Stimulated activated memory B cell treated with anti-CD40 and anti-IgM and Interleukin-4, amounts not matched to agents 10 μg/mL and 1 μg/mL and 100 μg/mL, for 72 hours (primary cell): ENCODE measurements at regions not wholly inside any gene's neighbourhood (a gene's known extent, or its start where the extent isn't known, plus 50 kb on each side); places are given as distances from the start of the nearest gene placed in this dataset.
"Not testable (repeated sequence)": the region's sequence is repeated elsewhere in the genome, so short reads cannot be mapped to it uniquely, and the experiment has no call there.

ENCODE experiments used
- ATAC-seq: fragments of 150-1000 bp; cut with Tn5 transposase; 2 replicates; pipeline ENCODE4 v1.10.0; 2021
- H3K27ac Mint-ChIP-seq: one replicate; pipeline ENCODE4 v1.8.0; 2022; ENCODE audit warnings: mild to moderate bottlenecking, mixed read lengths
- H3K27me3 Mint-ChIP-seq: one replicate; pipeline ENCODE4 v1.8.0; 2022; ENCODE audit warnings: mixed read lengths
- H3K36me3 Mint-ChIP-seq: one replicate; pipeline ENCODE4 v1.8.0; 2022; ENCODE audit warnings: mixed read lengths
- H3K4me1 Mint-ChIP-seq: one replicate; pipeline ENCODE4 v1.8.0; 2022; ENCODE audit warnings: mixed read lengths
- H3K4me3 Mint-ChIP-seq: one replicate; pipeline ENCODE4 v1.8.0; 2022; ENCODE audit warnings: mild to moderate bottlenecking, moderate library complexity, mixed read lengths
- H3K9me3 Mint-ChIP-seq: one replicate; pipeline ENCODE4 v1.8.0; 2022; ENCODE audit warnings: mixed read lengths

DNA sequence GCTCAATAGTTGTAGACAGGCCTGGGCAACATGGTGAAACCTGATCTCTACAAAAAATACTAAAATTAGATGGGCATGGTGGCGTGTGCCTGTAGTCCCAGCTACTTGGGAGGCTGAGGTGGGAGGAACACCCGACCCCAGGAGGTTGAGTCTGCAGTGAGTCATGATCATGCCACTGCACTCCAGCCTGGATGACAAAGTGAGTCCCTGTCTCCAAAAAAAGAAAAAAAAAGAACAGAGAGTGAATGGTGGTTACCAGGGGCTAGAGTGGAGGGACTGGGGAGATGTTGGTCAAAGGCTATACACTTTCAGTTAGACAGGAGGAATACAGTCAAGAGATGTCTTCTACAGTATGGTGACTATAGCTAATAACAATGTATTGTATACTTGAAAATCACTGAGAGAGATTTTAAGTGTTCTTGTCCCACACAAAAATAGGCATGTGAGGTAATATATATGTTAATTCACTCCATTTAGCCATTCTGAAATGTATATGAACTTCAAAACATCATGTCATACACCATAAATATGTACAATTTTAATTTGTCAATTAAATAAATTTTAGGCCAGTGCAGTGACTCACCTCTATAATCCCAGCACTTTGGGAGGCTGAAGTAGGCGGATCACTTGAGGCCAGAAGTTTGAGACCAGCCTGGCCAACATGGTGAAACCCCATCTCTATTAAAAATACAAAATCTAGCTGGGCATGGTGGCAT is 148.6 kb downstream of the CRLF3 start:
- not testable (repeated sequence) for H3K4me1 Mint-ChIP-seq, H3K4me3 Mint-ChIP-seq, ATAC-seq, H3K27ac Mint-ChIP-seq, H3K36me3 Mint-ChIP-seq, H3K9me3 Mint-ChIP-seq
- peaks cover 18% of the 10 kb centered on the region for H3K27me3 Mint-ChIP-seq

DNA sequence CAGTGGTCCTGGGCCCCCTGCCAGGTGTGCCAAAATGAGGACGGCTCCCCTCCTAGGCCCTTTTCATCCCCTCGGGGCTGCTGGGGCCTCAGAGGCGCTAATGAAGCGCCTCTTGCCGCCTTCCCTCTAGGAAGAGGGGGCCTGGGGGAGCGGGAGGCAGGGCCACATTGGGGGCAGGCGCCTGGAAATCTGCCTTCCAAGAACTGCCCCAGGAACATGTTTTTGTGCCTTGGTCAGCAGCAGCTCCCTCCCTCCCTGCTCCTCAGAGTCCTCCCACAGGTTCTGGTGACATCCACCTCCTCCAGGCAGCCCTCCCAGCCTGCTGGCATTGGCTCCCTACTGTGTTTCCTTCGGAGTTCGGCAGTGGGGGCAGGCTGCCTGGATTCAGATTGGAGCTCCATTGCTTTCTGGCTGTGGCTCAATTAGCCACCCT is 155.3 kb downstream of the CRLF3 start:
- H3K27me3 Mint-ChIP-seq, H3K4me3 Mint-ChIP-seq, H3K4me1 Mint-ChIP-seq, H3K36me3 Mint-ChIP-seq, H3K9me3 Mint-ChIP-seq, ATAC-seq: not testable (repeated sequence)
- H3K27ac Mint-ChIP-seq, result peak overlapping the region; percentile 32

DNA sequence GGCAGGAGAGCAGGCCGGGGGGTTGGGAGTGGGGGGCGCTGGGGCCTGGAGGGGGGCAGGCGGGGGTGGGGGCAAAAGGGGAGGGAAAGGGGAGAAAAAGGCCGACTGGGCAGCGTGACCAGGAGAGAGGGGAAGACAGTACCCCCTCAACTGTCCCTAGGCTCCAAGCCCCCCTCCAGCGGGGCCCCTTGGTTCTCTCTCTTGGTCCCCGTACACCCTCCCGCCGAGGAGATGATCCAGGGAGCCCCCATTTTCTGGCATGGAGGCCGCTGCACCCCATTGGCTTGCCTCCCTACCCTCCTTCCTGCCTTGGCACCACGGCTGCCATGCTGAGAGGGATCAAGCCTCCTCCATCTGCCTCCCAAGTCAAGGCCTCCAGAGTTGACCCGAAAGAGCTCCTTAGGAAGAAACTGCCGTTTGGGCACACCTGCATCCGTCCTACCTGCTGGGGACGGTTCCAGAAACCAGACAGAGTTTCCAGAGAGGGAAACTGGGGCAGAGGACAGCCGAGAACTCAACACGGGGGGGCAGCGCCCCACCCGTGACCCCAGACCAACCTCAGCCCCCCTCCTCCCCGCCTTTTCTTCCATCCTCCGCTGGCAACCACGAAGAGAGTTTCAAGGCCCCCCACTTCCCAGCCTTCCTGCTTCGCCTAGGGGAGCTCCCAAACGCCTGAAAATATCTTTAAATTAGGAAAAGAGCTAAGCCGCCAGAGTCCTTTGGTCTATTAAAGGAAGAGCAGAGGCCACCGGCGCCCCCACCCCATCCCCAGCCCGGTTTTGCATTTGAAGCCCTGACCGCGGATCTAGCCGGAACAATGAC is 155.9 kb downstream of the CRLF3 start:
- peak overlapping the region; percentile 36 for H3K4me3 Mint-ChIP-seq
- H3K9me3 Mint-ChIP-seq, H3K27me3 Mint-ChIP-seq, H3K36me3 Mint-ChIP-seq, H3K4me1 Mint-ChIP-seq: not testable (repeated sequence)
- H3K27ac Mint-ChIP-seq, result peak overlapping the region; percentile 32
- ATAC-seq, result peak; percentile 49

DNA sequence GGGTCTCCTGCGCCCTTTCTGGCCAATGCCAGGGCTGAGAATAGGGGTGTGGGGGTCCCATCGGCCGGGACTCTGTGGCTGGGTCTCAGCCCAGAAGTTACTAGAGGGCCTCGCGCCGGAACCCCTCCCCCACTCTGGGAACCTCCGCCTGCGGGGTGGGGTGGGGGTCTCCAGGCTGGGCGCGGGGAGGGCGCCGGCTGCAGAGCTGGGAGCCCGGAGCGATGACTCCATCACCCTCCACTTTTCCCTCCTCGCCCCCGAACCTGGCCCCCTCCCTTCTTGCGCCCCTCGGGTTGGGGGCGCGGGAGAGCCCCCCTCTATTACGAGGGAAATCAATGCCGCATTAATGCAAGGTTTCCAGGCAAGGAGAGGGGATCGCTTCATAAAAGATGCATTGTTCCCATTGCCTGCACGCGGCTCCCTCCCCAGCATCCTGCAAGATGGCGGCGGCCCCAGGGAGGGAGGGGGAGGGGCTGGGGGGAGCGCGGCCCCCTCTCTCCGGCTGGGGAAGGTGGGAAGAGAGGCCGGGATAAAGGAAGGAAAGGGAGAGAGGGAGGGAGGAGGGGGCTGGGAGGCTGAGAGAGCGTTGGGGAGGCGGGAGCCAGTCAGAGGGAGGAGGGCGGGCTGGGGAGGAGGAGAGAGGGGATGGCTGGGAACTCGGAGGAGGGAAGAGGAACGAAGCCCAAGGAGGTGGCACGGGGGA is 156.7 kb downstream of the CRLF3 start:
- Mint-ChIP-seq H3K27ac (peak overlapping the region; percentile 30), H3K4me3 (peak overlapping the region; percentile 59)
- H3K36me3 Mint-ChIP-seq, H3K27me3 Mint-ChIP-seq, H3K4me1 Mint-ChIP-seq, H3K9me3 Mint-ChIP-seq: not testable (repeated sequence)
- peak; percentile 55 for ATAC-seq

GRCh38 chr17:30666838-30667656 is 157.4 kb downstream of the CRLF3 start:
- not testable (repeated sequence) for H3K4me1 Mint-ChIP-seq, ATAC-seq, H3K36me3 Mint-ChIP-seq, H3K27me3 Mint-ChIP-seq, H3K9me3 Mint-ChIP-seq
- H3K4me3 Mint-ChIP-seq, result peak overlapping the region; percentile 59
- peak overlapping the region; percentile 30 for H3K27ac Mint-ChIP-seq

DNA sequence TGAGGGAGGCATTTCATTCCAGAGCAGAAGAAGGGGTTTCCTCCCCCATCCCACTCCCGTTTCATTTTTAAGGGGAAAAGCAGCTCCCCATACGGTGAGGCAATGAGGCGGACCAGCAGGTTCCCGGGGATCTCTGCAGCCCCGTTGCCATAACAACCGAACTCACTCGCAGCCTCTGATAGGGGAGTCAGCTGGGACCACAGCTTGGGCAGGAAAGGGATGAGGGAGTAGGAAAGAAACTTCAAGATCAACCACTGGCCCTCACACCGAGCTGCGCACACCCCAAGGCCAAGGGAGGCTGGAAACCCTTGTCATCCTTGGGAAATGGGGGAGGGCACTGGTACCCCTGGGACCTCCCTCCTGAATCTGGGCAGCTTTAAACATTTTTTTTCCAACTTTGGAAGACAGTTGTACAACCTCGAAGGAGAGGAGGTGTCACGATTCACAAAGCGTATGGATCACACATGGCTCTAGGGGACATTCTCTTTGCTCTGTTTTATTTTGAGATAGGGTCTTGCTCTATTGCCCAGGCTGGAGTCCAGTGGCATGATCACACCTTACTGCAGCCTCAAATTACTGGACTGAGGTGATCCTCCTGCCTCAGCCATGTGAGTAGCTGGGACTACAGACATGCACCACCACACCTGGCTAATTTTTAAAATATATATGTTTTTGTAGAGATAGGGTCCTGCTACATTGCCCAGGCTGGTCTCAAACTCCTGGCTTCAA is 160.6 kb downstream of the CRLF3 start:
- not testable (repeated sequence) for H3K4me3 Mint-ChIP-seq, H3K27ac Mint-ChIP-seq, H3K4me1 Mint-ChIP-seq, H3K9me3 Mint-ChIP-seq, H3K36me3 Mint-ChIP-seq, H3K27me3 Mint-ChIP-seq, ATAC-seq

DNA sequence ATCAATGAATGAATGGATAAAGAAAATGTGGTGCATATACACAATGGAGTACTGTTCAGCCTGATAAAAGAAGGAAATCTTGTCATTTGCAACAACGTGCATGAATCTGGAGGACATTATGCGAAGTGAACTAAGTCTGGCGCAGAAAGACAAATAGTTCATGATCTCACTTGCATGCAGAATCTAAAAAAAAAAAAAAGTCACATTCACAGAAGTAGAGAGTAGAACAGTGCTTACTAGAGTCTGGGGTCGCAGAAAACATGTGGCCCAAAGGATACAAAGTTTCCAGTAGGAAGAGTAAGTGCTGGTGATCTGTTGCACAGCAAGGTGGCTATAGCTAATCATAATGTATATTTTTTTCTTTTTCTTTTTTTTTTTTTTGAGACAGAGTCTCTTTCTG is 167.3 kb downstream of the CRLF3 start:
- H3K4me3 Mint-ChIP-seq, H3K4me1 Mint-ChIP-seq, H3K36me3 Mint-ChIP-seq, H3K27ac Mint-ChIP-seq, ATAC-seq, H3K9me3 Mint-ChIP-seq, H3K27me3 Mint-ChIP-seq: not testable (repeated sequence)

- not testable (repeated sequence) for H3K27ac Mint-ChIP-seq, H3K36me3 Mint-ChIP-seq, ATAC-seq, H3K27me3 Mint-ChIP-seq, H3K4me1 Mint-ChIP-seq, H3K9me3 Mint-ChIP-seq, H3K4me3 Mint-ChIP-seq
These were observed 171.5 kb downstream of the CRLF3 start for GRCh38 chr17:30653038-30653437.

DNA sequence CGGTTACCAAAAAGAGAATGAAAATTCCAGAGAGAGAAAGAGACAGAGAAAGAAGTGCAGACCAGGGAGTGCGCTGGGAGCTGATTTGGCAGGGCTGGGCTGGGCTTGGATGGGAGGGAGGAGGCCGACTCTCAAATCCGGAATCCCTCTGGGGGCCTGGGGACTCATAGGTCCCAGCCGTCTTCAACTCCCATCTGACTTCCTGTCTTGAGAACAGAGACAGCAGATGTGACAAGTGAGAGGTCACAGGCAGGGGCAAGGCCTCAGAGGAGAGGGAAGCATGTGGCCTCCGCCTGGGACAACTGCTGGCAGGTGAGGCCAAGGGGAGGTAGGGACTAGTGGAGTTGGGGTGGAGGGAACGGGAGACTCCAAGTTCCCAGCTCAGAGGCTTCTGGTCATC is 172.9 kb downstream of the GOSR1 start:
- not testable (repeated sequence) for H3K27ac Mint-ChIP-seq, H3K4me1 Mint-ChIP-seq, H3K27me3 Mint-ChIP-seq, ATAC-seq, H3K4me3 Mint-ChIP-seq, H3K36me3 Mint-ChIP-seq, H3K9me3 Mint-ChIP-seq

- not testable (repeated sequence) for H3K36me3 Mint-ChIP-seq
These were observed 170.9 kb downstream of the GOSR1 start for GRCh38 chr17:30648015-30648620.

GRCh38 chr17:30645875-30646274 is 168.7 kb downstream of the GOSR1 start:
- H3K27ac Mint-ChIP-seq, H3K36me3 Mint-ChIP-seq, H3K9me3 Mint-ChIP-seq, H3K27me3 Mint-ChIP-seq, H3K4me3 Mint-ChIP-seq, ATAC-seq, H3K4me1 Mint-ChIP-seq: not testable (repeated sequence)

More at GRCh38 chr17:30648015-30648620, 170.9 kb downstream of the GOSR1 start:
- H3K9me3 Mint-ChIP-seq, H3K4me1 Mint-ChIP-seq, ATAC-seq, H3K27ac Mint-ChIP-seq, H3K4me3 Mint-ChIP-seq, H3K27me3 Mint-ChIP-seq: not testable (repeated sequence)

GRCh38 chr17:30644713-30645112 is 167.5 kb downstream of the GOSR1 start:
- H3K9me3 Mint-ChIP-seq, H3K27ac Mint-ChIP-seq, H3K4me3 Mint-ChIP-seq, H3K4me1 Mint-ChIP-seq, H3K27me3 Mint-ChIP-seq, H3K36me3 Mint-ChIP-seq: not testable (repeated sequence)
- ATAC-seq, result peak; percentile 50

GRCh38 chr17:30644287-30644686 is 167.1 kb downstream of the GOSR1 start:
- not testable (repeated sequence) for ATAC-seq, H3K4me3 Mint-ChIP-seq, H3K27me3 Mint-ChIP-seq, H3K36me3 Mint-ChIP-seq, H3K27ac Mint-ChIP-seq, H3K9me3 Mint-ChIP-seq, H3K4me1 Mint-ChIP-seq

DNA sequence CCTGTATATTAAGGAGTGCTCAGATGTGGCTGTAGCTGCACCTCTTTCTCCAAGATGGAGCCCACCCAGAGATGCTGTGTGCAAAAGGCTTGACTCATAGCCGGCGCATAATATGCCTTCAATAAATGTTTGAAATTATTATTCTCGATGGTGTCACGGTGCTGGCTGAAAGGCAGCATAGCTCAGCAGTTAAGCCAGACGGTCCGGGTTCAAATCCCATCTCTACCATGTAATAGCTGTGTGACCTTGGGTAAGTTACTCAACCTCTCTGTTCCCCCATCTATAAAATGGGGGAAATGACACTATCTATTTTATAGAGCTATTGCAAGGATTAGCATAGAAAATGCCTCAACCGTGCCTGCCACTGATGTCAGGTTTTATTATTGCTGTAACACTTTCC is 164.2 kb downstream of the GOSR1 start:
- not testable (repeated sequence) for H3K4me3 Mint-ChIP-seq, H3K27ac Mint-ChIP-seq, H3K4me1 Mint-ChIP-seq, H3K9me3 Mint-ChIP-seq, ATAC-seq, H3K36me3 Mint-ChIP-seq, H3K27me3 Mint-ChIP-seq
